ENCODE measurements at regions not wholly inside any gene's neighbourhood (a gene's known extent, or its start where the extent isn't known, plus 50 kb on each side); places are given as distances from the start of the nearest gene placed in this dataset.

DNA sequence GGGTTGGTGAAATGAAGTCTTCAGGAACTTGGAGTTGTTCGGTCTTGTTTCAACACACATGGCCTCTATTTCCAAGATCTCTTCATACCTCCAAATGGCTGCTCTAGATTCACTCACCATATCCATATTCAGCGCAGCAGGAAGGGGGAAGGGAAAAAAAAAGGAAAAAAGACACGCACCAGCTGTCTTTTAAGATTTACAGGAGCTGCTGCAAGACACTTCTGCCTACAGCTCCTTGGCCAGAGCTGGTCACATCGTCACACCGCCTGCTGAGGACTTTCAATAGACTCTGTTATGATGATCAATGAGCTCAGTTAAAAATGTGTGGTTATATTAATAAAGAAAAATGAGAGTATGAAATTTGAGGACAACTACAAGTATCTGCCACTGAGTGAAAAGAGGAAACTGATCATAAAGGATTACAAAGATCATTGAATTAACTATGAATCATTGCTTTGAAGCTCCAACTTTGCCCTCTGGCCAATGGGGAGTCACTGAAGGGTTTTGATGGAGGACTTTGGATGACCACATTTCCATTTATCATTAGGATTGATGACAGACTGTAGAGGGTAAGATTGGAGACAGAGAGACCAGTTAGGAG is 182.1 kb upstream of the HMGA2 start:
- in situ Hi-C loops (cut with HindIII; ENCODE audit: low sequenced_read_pairs) = no loop called here
- DNase-seq (ENCODE audit: low read depth) = no peak
- no peak overlapping the region for H3K4me3 ChIP-seq (ENCODE audit: low read depth, low read length)
- TF ChIP-seq, protein P1, sequence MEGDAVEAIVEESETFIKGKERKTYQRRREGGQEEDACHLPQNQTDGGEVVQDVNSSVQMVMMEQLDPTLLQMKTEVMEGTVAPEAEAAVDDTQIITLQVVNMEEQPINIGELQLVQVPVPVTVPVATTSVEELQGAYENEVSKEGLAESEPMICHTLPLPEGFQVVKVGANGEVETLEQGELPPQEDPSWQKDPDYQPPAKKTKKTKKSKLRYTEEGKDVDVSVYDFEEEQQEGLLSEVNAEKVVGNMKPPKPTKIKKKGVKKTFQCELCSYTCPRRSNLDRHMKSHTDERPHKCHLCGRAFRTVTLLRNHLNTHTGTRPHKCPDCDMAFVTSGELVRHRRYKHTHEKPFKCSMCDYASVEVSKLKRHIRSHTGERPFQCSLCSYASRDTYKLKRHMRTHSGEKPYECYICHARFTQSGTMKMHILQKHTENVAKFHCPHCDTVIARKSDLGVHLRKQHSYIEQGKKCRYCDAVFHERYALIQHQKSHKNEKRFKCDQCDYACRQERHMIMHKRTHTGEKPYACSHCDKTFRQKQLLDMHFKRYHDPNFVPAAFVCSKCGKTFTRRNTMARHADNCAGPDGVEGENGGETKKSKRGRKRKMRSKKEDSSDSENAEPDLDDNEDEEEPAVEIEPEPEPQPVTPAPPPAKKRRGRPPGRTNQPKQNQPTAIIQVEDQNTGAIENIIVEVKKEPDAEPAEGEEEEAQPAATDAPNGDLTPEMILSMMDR (IDR thresholded peaks at IDR 0.05; ENCODE audit: low read depth, low read length, missing control alignments) = no peak

DNA sequence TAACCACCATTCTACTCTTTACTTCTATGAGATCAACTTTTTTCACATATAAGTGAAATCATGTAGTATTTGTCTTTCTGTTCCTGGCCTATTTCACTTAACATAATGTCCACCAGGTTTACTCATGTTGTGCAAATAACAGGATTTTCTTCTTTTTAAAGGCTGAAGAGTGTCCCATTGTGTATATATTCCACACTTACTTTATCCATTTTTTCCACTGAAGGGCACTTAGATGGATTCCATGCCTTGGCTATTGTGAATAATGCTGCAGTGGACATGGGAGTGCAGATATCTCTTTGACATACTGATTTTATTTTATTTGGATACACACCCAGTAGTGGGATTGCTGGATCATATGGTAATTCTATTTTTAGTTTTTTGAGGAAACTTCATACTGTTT is 181.1 kb upstream of the HMGA2 start:
- DNase-seq (ENCODE audit: low read depth) = no peak
- in situ Hi-C loops (cut with HindIII; ENCODE audit: low sequenced_read_pairs) = no loop called here

DNA sequence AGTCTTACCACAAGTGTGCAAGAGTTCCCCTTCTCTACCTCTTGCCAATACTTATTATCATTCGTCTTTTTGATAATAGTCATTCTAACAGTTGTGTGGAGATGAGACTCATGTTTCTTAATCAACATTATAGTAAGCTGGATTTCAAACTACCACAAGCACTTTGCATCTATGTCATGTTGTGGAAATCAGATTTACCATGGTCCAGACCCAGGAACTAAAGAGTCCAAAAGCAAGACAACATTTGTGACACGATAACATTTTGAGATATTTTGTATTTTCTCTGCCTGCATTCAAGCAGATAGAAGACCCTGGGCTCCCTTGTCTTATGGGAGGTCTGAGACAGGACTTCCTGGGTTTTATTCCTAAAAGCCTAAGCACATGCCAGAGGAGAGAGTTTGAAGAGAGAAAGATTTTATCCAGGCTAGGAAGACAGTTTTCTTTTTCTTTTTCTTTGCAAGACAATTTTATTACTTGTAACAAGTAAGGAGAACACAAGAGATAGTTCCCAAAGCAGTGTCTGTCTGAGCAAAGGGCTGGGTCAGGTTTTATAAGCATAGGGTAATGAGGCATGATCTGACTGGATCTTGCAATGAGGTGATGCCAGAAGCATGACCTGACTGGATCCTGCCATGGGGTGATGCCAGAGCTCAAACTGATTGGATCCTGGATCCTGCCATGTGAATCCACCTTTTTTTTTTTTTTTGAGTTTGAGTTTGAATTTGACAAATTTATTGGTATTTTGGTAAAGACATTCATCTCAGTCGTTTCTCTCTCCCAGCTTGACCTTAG is 180.5 kb upstream of the HMGA2 start:
- H3K4me3 ChIP-seq (ENCODE audit: low read depth, low read length) = no peak overlapping the region
- in situ Hi-C loops (cut with HindIII; ENCODE audit: low sequenced_read_pairs) = no loop called here
- TF ChIP-seq, protein P1 (IDR thresholded peaks at IDR 0.05; ENCODE audit: low read depth, low read length, missing control alignments) = no peak
- no peak for DNase-seq (ENCODE audit: low read depth)

More for the DNA sequence above, 181.1 kb upstream of the HMGA2 start:
- TF ChIP-seq, protein P1 (IDR thresholded peaks at IDR 0.05; ENCODE audit: low read depth, low read length, missing control alignments) = no peak
- H3K4me3 ChIP-seq (ENCODE audit: low read depth, low read length) = no peak overlapping the region

DNA sequence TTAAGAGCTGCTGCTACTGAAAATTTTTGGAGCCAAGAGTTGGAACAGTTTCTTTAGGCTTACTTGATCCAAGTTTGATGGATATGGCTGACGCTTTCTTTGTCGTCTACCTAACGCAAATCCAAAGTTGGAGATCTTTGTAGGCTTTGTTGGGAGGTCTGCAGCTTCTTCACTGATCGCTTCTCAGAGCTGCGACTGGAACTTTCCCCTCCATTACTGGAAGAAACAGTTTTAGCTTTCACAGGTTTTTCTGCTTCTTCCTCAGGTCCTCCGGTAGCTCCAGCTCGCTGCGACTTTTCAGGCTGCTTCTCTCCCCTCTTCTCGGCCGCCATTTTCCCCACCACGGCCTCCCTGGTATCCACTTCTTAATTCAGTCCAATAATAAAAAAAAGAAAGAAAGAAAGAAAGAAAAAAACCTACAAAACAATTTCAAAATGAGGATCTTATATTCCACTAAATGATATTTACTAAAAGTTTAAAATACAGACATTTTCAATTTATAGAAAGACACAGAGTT is 178.1 kb upstream of the HMGA2 start:
- H3K4me3 ChIP-seq (ENCODE audit: low read depth, low read length) = no peak overlapping the region
- no peak for DNase-seq (ENCODE audit: low read depth)
- TF ChIP-seq, protein P1 (IDR thresholded peaks at IDR 0.05; ENCODE audit: low read depth, low read length, missing control alignments) = no peak
- in situ Hi-C loops (cut with HindIII; ENCODE audit: low sequenced_read_pairs) = no loop called here

DNA sequence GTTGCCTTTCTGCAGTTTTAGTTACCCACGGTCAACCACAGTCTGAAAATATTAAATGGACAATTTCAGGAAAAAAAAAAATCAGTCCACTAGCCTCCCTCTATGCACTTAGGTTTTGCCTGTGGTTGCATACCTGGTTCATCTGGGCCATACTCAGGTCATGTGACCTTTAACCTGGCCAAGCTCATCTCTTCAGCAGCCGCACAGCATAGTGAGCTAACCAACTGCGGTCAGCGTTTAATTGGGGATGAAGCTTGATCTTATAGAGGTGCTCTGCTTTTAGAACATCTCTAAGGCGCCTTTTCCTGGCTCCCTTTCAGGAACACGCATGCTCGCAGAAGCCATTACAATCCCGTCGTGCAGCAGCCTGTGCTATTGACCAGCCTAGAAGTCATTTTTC is 177.2 kb upstream of the HMGA2 start:
- no peak overlapping the region for H3K4me3 ChIP-seq (ENCODE audit: low read depth, low read length)
- no peak for DNase-seq (ENCODE audit: low read depth)
- TF ChIP-seq, protein P1 (IDR thresholded peaks at IDR 0.05; ENCODE audit: low read depth, low read length, missing control alignments) = no peak
- in situ Hi-C loops (cut with HindIII; ENCODE audit: low sequenced_read_pairs) = no loop called here

DNA sequence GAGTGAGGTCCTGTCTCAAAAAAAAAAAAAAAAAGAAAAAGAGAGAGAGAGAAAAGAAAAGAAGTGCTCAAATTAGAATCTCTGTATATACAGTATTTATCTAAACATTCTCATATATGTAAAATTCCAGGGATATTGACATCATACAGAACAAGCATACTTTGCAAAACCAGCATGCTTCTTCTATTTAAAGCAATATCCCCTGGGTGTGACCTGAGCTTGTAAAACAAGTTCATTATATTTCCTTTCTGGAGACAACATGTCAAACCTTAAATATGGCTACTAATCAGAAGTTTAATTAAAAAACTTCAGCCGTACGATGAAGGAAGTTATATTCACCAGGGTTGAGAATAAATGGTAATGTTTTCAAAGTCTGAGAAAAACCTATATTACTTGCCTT is 175.8 kb upstream of the HMGA2 start:
- TF ChIP-seq, protein P1 (IDR thresholded peaks at IDR 0.05; ENCODE audit: low read depth, low read length, missing control alignments) = no peak
- in situ Hi-C loops (cut with HindIII; ENCODE audit: low sequenced_read_pairs) = no loop called here
- H3K4me3 ChIP-seq (ENCODE audit: low read depth, low read length) = no peak overlapping the region
- no peak for DNase-seq (ENCODE audit: low read depth)

Data from astrocyte of the cerebellum (primary cell).